ENCODE measurements at regions not wholly inside any gene's neighbourhood (a gene's known extent, or its start where the extent isn't known, plus 50 kb on each side); places are given as distances from the start of the nearest gene placed in this dataset.

- TF ChIP-seq CTCF (IDR thresholded peaks at IDR 0.05 in 2 of 3, conservative IDR thresholded peaks at IDR 0.05 in 1 of 3; ENCODE audit: insufficient read depth in 2 of 3, low read depth in 1 of 3, low read length in 3 of 3) (no peak), POLR2AphosphoS5 (IDR thresholded peaks at IDR 0.05; ENCODE audit: control insufficient read depth, insufficient read depth, low read depth, low read length) (no peak), ZNF668 (CRISPR knock-in tag; IDR thresholded peaks at IDR 0.05) (no peak), YY1 (IDR thresholded peaks at IDR 0.05; ENCODE audit: borderline replicate concordance in 1 of 3, control insufficient read depth in 1 of 3, extremely low read depth in 1 of 3, insufficient read depth in 3 of 3, insufficient read length in 1 of 3, insufficient replicate concordance in 2 of 3, low read depth in 1 of 3, low read length in 2 of 3) (no peak), SP1 (CRISPR knock-in tag; IDR thresholded peaks at IDR 0.05) (no peak), SMC3 (conservative IDR thresholded peaks at IDR 0.05; ENCODE audit: insufficient read depth, low read depth, low read length) (no peak)
Observed at GRCh38 chr3:79835701-79836100, 67.9 kb upstream of the ROBO1 start.

All from K562 (cell line).